ENCODE measurements at regions not wholly inside any gene's neighbourhood (a gene's known extent, or its start where the extent isn't known, plus 50 kb on each side); places are given as distances from the start of the nearest gene placed in this dataset.

GRCh38 chr1:214831956-214832355 is 229.0 kb downstream of the CENPF start (continued):
- TF ChIP-seq CTCF (IDR thresholded peaks at IDR 0.05; ENCODE audit: control extremely low read depth in 1 of 3, insufficient read depth in 1 of 3, low read depth in 1 of 3, low read length in 3 of 3) (no peak), USF2 (IDR thresholded peaks at IDR 0.05; ENCODE audit: low read length) (no peak), RFX5 (IDR thresholded peaks at IDR 0.05; ENCODE audit: borderline replicate concordance, low read depth, low read length) (no peak), KDM4A (IDR thresholded peaks at IDR 0.05; ENCODE audit: low read depth, low read length, severe bottlenecking) (no peak), ATF3 (IDR thresholded peaks at IDR 0.05; ENCODE audit: insufficient read depth, low read depth, low read length) (no peak), NANOG (IDR thresholded peaks at IDR 0.05; ENCODE audit: insufficient read depth, low read depth, low read length, poor library complexity, severe bottlenecking) (no peak)
